NCI-H748 (cell line): ENCODE measurements at regions not wholly inside any gene's neighbourhood (a gene's known extent, or its start where the extent isn't known, plus 50 kb on each side); places are given as distances from the start of the nearest gene placed in this dataset.
"Not testable (repeated sequence)": the region's sequence is repeated elsewhere in the genome, so short reads cannot be mapped to it uniquely, and the experiment has no call there.

Source experiments
- DNase-seq: peaks from one replicate; lab custom pipeline; 2025; ENCODE audit not compliant: unreplicated experiment; lab: John Stamatoyannopoulos, UW

DNA sequence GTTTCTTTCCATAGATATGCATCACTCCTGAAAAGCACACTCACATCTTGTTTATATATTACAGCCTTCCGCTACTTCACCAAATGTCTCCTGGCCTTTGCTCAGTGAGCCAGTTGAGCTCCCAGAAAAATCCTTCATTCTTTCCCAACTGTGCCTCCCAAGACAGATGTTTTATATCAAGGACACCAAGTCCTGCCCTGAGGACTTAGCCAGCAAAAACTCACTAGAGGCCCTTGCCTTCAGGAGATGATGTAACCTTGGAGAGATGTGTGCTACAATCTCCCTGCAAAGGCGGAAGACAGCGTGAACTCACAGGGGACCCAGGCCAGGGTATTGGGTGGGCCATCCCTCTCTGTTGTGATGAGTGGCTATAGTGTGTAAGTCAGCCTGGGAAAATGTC is 86.1 kb upstream of the CTAGE1 start:
- DNase-seq: no peak

DNA sequence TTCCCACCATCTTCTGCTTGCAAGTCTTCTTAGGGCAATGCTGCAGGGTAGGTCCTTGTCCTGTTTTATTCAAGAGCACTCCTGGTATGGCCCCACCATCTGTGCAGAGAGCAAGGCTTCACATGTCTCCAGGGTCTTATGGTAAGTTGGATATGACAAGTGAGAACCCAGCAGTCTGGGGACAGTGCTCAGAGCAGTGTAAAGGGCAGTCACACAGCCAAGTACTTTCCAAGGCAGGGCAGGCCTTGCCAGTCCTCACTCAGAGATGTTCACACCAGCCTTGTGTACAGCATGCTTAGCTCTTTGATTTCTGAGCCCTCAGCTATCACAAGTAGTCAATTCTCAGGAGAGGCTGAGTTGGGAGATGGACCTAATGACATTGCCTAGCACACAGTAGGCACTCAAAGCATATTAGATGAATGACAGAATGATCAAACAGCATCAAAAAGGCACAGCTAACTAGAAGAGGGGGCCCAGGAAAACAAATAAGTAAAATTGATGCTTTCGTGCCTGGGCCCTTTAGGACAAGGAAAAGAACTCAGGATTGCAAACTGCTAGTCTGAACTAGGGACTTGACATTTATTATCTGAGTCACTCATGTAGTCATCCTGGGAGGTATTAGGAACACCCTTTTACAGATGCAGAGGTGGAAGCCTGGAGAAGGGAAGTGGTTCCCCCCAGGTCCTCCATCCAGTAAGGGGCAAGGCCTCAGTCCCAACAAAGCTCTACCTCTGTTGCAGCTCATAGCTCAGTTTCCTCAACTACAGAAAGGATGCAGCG is 86.7 kb upstream of the CTAGE1 start:
- no peak for DNase-seq

DNA sequence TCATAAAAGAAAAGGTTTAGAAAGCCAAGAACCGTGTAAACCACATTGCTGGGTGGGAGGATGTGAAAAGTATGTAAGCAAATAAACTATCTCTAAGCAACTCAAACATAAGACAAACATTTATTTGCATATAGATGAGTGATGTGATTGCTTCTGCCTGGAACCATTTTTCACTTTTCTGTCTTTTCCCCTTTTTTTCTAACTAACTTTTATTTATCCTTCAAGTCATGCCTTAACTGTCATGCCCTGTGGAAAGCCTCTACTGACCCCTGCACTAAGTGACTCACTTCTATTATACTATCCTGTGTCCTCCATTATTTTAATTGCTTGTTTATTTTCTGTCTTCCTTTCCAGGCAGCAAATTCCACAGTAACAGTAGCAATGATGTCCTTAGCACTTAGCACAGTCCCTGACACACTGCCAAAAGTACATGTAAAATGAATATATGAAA is 87.5 kb upstream of the CTAGE1 start:
- no peak for DNase-seq

DNA sequence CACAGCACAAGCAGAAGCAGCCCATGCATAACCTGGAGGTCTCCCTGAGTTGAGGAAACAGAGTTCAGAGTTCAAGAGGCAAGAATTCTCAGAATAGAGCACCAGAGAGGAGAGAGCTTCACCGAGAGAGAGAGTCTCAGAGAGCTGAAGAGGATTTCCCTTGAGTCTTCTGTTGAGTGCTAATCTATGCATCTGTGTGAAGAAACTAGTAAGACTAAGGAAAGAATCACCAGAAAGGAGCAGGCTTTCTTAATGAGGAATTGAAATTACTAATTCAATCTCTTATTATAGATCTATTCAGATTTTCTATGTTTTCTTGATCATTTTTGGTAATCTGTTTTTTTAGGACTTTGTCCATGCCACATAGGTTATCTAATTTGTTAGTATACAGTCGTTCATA is 89.3 kb upstream of the CTAGE1 start:
- DNase-seq: no peak

DNA sequence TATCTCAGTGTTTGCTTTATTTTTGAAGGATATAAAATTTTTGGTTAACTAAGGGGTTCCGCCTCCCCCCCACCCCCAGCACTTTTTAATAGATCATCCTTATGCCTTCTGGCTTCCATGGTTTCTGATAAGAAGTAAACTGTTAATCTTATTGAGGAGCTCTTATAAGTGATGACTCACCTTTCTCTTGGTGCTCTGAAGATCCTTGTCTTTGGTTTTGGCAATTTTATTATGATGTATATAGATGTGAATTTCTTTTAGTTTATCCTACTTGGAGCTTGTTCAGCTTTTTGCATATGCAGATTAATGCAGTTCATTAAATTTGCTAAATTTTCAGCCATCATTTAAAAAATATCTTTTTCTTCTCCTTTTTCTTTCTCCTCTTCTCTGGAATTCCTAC is 91.7 kb upstream of the CTAGE1 start:
- DNase-seq: no peak

DNA sequence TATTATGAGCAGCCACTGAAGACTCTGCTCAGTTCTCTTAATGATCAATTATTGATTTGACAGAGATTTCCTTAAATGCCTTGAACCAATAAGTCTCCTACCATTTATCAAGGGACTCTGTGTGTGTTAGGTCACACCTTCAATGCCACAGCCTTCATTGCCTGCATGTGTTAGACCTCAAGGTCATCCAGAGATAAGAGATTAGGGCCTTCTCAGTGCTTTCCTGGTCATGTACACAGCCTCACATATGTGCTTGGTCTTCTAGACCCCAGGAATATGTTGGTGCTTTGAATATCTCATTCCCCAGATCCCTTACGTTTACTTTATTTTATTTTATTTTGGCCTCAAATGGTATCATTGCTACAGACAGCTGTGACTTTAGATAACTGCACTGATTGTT is 93.0 kb upstream of the CTAGE1 start:
- no peak for DNase-seq

DNA sequence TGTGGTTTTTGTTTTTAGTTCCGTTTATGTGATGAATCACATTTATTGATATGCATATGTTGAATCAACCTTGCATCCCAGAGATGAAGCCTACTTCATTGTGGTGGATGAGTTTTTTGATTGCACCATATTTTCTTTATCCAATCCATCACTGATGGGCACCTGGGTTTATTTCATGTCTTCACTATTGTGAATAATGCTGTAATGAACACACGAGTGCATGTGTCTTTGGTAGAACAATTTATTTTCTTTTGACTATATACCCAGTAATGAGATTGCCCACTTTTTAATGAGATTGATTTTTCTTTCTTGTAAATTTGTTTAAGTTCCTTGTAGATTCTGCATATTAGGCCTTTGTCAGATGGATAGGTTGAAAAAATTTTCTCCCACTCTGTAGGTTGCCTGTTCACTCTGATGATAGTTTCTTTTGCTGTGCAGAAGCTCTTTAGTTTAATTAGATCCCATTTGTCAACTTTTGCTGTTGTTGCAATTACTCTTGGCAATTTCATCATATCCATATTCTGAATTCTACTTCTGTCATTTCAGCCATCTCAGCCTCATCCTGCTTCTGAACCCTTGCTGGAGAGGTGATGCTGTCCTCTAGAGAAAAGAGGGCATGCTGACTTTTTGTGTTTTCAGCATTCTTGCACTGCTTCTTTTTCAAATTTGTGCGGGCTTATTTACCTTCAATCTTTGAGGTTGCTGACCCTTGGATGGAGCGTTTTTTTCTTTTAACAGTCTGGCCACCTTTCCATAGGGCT is 96.2 kb upstream of the CTAGE1 start:
- no peak for DNase-seq

DNA sequence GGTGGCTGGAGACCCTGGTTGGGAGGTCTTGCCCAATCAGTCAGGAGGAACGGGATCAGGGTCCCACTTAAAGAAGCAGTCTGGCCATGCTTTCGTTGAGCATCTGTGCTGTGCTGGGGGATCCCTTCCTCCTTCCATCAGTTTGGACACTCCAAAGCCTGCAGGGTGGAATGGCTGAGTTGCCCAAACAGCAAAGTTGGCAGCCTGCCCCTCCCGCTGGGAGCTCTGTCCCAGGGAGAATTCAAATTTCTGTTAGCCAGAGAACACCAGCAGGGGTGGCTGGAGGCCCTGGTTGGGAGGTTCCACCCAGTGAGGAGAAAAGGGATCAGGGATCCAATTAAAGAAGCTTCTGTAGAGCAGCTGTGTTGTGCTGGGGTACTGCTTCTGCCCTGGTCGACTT is 96.9 kb upstream of the CTAGE1 start:
- DNase-seq: no peak

DNA sequence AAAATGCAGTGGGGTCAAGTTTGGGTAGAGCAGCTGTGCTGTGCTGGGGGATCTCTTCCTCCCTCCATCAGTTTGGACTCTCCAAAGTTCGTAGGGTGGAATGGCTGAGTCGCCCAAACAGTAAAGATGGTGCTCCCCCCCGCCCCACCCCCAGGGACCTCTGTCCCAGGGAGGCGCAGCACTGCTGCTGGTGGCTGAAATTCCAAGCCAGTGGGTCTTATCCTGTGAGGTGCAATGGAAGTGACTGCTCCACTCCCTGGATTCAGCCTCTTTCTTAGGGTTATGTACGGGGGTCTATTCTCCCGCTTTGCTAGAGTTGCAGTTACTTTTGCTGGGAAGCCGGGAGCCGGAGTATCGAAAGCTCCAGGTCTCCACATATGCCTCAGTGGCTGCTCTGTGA is 97.5 kb upstream of the CTAGE1 start:
- DNase-seq: no peak

DNA sequence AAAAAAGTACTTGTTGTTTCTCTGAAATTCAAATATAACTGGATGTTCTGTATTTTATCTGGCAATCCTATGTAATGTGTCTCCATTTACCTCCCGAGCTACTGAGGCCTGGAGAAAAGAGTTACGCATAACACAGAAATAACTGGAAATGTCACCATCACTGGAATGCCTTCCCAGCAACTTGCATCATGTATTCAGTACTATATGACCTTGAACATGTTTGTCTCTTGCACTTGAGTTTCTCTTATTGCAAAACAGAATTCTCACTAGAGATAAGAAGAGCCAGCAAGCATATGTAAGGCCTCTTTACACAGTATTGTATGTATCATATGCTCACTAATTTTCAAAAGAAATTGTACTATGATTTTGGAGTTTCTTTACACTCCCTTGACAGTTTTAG is 99.6 kb upstream of the CTAGE1 start:
- no peak for DNase-seq

DNA sequence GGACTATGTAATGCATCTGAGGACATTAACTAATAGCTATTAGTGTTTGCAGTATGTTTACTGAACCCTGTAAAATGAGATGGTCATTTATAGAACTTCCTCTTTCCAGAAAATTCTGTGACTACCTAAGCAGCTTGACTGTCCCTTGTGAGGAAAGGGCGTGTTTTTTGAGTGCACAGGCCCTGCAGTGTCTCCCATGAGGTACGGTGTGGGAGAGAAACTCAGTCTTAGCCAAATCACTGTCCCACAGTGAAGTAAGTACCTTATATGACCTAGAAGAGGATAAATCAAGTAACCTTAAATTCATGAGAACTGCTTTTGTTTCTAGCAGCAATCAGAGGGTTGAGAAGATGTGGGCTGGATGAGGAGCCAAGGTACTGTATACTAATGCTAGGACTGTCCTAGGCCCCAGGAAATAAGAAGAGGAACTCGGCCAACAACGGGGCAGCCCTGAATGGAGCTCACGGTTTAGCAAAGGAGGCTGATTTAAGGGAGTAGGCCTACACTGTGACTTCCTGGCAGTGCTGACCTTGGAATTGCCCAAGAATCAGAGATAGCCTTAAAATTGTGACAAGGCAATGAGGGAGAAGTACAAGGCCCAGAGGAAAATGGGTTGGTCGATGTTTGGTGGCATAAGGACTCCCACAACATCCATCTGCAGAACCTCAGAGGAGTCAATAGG is 103.5 kb upstream of the CTAGE1 start:
- no peak for DNase-seq

DNA sequence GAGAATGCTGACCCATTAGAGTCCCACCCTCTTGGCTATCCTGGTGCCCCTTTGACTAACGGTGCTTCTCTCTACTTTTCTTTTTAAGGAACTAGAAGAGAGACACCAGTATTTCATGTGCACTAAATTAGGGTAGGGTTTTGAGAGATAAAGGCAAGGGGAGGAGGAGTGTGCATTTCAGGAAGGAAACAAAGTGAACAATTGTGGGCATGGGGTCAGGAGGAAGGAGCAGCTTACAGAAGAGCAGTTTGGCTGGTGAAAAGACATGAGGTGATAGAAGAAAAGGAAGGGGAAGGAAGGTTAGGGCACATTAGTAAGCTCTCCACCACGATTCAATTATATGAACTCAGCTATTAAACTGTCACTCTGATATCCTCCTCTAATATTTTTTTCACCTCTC is 105.8 kb upstream of the CTAGE1 start:
- no peak for DNase-seq

DNA sequence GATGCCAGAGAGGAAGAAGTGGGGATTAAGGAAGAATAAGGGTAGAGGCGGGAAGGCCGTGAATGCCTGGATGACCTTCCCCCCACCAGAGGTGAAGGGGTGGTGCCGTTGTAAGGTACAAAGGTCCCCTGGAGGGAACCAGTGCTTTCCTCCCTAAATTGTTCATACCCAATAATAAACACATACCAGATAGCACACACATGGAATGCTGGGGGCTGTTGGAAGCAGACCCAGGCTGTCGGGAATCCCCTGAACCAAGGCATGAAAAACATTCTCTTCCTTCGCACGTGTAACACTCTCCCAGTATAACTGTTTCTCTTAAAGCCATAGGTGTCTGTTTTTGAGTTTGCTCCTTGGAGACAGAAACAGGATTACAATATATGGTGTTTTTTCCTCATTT is 107.1 kb upstream of the CTAGE1 start:
- no peak for DNase-seq

DNA sequence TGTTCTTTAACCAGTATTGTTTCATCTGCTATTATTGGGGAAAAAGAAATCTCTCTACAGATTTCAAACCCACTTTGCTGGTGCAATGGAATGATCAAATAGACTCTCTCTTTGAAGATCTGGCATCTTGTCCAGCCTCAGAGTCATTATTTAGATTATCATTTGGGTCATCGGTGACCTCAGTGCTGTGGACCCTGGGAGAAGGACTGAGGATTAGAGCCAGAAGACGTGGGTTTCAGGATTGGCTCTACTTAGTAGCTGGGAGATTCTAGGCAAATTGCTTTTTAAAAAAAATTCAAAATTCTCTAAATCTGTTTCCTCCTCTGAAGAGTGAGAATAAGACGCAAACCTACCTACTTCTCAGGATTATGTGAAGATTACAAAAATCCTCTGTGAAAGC is 107.6 kb upstream of the CTAGE1 start:
- no peak for DNase-seq

DNA sequence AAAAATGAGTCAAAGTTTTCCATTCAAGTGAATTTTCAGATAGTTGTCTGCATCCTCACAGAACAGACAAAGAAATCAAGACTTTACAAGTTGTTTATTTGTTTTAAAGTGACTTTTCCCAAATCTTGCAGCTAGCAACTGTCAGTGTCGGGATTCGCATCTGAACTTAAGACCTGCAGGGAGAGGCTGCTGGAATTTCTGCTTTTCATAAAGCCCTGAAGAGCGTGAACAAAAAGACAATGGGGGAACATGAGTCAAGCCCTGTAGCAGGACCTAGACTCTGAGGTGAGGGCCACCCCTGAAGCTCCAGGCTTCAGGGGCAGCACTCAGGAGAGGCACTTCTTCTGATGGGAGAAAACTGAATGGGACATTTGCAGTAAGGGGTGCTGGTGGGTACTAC is 108.2 kb upstream of the CTAGE1 start:
- DNase-seq: no peak

DNA sequence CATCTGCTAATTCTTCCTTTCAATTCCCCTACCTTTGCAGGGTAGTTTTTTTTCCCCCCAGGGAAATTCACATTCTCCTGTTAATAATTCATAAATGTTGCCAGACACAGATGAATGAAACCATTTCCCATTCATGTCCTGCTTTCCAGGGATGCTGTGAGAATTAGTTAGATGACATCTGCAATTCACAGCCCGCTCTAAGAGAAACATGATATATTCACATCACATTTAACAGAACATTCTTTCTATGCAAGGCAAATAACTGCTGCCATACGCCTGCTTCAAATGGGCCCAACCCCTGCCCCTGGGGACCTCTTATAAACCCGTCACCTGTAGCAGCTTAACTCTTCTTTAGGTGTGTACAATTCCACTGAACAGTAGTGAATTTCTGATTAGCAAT is 110.6 kb upstream of the CTAGE1 start:
- no peak for DNase-seq

DNA sequence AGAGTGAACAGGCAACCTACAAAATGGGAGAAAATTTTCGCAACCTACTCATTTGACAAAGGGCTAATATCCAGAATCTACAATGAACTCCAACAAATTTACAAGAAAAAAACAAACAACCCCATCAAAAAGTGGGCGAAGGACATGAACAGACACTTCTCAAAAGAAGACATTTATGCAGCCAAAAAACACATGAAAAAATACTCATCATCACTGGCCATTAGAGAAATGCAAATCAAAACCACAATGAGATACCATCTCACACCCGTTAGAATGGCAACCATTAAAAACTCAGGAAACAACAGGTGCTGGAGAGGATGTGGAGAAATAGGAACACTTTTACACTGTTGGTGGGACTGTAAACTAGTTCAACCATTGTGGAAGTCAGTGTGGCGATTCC is 117.0 kb upstream of the CTAGE1 start:
- not testable (repeated sequence) for DNase-seq

DNA sequence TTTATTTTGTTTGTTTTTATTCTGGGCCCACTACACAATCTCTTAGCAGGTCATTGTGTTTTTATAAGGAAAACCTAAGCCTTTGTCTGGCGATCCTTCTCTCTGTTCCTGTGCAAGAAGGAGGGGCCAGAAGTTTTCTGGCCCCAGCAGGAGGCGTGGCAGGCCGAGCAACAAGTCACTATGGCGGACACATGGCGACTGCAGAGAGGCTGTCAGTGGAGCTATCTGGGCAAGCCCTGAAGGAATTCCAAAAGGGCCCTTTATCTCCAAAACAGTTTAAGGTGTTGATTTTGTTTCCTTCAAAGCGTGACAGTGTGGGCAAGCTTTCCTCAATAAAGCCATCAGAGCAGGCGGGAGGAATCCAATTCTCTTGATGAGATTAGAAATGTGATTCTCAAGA is 118.8 kb upstream of the CTAGE1 start:
- DNase-seq: no peak

DNA sequence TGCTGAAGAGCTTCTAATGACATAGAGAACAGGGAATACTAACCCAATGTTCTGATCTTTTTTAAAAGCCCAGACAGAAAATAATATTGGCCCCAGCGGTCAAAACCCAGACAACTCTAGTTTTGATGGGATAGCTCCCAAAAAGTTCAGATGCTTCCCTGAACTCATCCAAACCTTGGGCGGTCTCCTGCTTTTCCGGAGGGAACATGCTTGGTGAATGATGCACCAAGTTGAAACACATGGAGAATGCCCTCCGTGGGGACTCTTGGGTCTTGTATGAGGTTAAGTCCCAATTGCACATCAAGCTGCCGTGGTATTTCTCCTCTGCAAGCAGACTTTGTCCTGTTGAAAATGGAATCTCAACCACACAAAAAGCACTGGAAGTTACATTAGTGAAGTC is 120.7 kb upstream of the CTAGE1 start:
- DNase-seq: no peak

DNA sequence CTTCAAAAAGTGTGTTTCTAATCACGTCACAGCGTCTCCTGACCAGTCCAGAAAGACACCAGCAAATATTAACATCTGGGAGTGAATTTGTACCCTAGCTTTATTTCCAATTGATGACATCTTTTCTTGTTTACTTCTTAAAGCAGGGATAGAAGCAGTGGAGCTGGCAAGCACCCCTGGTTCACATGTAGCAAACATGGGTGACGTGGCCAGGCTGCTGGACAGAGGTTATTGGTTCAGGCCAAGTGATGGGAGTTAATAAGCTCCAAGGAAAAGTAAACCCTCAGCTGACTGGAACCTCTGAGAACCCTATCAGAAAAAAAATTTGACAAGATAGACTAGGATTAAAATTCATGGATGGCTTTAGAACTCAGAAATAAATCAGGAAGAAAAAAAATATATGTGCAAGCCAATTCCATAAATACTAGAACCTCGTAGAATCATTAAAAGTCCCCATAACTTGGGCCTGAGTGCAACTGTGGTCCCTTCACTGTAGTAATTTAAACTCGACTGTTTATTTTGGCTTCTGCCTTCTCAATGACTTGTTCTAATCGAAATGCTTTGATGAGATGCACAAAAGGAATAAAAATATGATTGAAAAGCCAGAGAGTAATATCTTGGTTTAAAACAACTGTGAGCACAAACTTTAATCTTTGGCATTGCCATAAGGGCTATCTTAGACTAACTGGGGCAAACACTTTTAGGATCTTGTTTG is 121.5 kb upstream of the CTAGE1 start:
- DNase-seq: no peak

DNA sequence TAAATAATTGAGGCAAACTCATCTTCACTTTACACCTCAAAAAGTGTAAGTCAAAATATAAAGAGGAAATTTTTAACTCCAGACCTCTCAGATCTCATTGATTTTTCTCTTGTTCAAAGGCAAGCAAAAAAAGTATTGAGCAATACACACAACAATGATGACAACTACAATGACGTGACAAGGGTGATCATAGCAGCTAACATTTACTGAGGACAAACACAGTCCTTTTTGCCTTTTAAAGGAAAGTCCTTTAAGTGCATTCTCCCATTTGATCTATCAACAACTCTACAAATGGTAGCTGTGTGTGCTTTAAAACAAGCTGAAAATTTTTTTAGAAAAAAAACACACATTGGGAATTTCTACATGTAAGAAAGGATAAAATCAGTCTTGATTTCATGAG is 123.5 kb upstream of the CTAGE1 start:
- DNase-seq: no peak
